ENCODE measurements at regions not wholly inside any gene's neighbourhood (a gene's known extent, or its start where the extent isn't known, plus 50 kb on each side); places are given as distances from the start of the nearest gene placed in this dataset.

GRCh38 chr10:58044072-58044471 is 223.6 kb downstream of the IPMK start:
- TF ChIP-seq CTCF (IDR thresholded peaks at IDR 0.05) (no peak), POLR2AphosphoS5 (IDR thresholded peaks at IDR 0.05) (no peak), POLR2A (IDR thresholded peaks at IDR 0.05) (no peak), EP300 (IDR thresholded peaks at IDR 0.05) (no peak)

Measured in sigmoid colon (tissue), 4 donors.